HCT116 (cell line): ENCODE measurements at regions not wholly inside any gene's neighbourhood (a gene's known extent, or its start where the extent isn't known, plus 50 kb on each side); places are given as distances from the start of the nearest gene placed in this dataset.

Source experiments
- ATF3 ChIP-seq: IDR thresholded peaks from 2 replicates; pipeline ENCODE4 v1.6.1; 2012
- CTCF ChIP-seq, 3 experiments: fragments of 200-600 bp in 1 of 3; sonication (generic) in 1 of 3; IDR thresholded peaks in 2 of 3; conservative IDR thresholded peaks in 1 of 3; 2 replicates each; pipeline ENCODE4 v1.5.1; 2012 to 2017; ENCODE audit warnings: low read depth in 2 of 3, low read length in 2 of 3, antibody characterized with exemption in 1 of 3, borderline replicate concordance in 1 of 3, control low read depth in 1 of 3, mild to moderate bottlenecking in 1 of 3, mixed read lengths in 1 of 3, mixed run types in 1 of 3, moderate library complexity in 1 of 3; ENCODE audit not compliant: insufficient read depth in 1 of 3
- EZH2 ChIP-seq: fragments of 200-600 bp; sonication (generic); IDR thresholded peaks from 2 replicates; pipeline ENCODE4 v1.6.1; 2017; ENCODE audit warnings: antibody characterized with exemption, mixed run types
- EZH2phosphoT487 ChIP-seq: fragments of 200-600 bp; IDR thresholded peaks from 2 replicates; pipeline ENCODE4 v1.6.1; 2018; ENCODE audit warnings: antibody characterized with exemption, borderline replicate concordance
- JUND ChIP-seq: IDR thresholded peaks from 2 replicates; pipeline ENCODE4 v1.6.1; 2012
- MAX ChIP-seq: IDR thresholded peaks from 2 replicates; pipeline ENCODE4 v1.6.1; 2012
- POLR2A ChIP-seq: IDR thresholded peaks from 2 replicates; pipeline ENCODE4 v1.7.0; 2011; ENCODE audit warnings: borderline replicate concordance; ENCODE audit not compliant: insufficient read depth, insufficient read length; ENCODE audit errors: extremely low read depth
- POLR2AphosphoS5 ChIP-seq: IDR thresholded peaks from 2 replicates; pipeline ENCODE4 v1.6.1; 2011; ENCODE audit warnings: mild to moderate bottlenecking, low read depth, low read length, moderate library complexity
- SIN3A ChIP-seq: IDR thresholded peaks from 2 replicates; pipeline ENCODE4 v1.6.1; 2012; ENCODE audit warnings: low read depth
- TCF7L2 ChIP-seq: IDR thresholded peaks from 2 replicates; pipeline ENCODE4 v1.7.0; 2011; ENCODE audit warnings: borderline replicate concordance, inconsistent platforms; ENCODE audit not compliant: insufficient read depth, insufficient read length; ENCODE audit errors: extremely low read depth
- YY1 ChIP-seq: IDR thresholded peaks from 2 replicates; pipeline ENCODE4 v1.6.1; 2011; ENCODE audit warnings: low read length, low read depth, moderate library complexity, mild to moderate bottlenecking; ENCODE audit not compliant: insufficient replicate concordance; ENCODE audit errors: extremely low read depth
- ZNF274 ChIP-seq: fragments of 200-500 bp; sonication (Bioruptor generic); IDR thresholded peaks from 2 replicates; pipeline ENCODE4 v1.6.1; 2014; ENCODE audit warnings: mild to moderate bottlenecking, low read depth, low read length, inconsistent platforms

GRCh38 chr5:5688925-5689310 is 266.4 kb downstream of the ICE1 start:
- no peak for TF ChIP-seq ATF3
- no peak for TF ChIP-seq MAX
- TF ChIP-seq CTCF (IDR thresholded peaks at IDR 0.05 in 2 of 3, conservative IDR thresholded peaks at IDR 0.05 in 1 of 3; ENCODE audit: borderline replicate concordance in 1 of 3, insufficient read depth in 1 of 3, low read depth in 2 of 3, low read length in 2 of 3), result no peak
- TF ChIP-seq JUND, result no peak
- no peak for TF ChIP-seq EZH2
- no peak for TF ChIP-seq POLR2AphosphoS5
- no peak for TF ChIP-seq SIN3A
- TF ChIP-seq POLR2A, result no peak
- no peak for TF ChIP-seq EZH2phosphoT487
- TF ChIP-seq YY1, result no peak
- no peak for TF ChIP-seq ZNF274
- no peak for TF ChIP-seq TCF7L2
